ENCODE measurements at regions not wholly inside any gene's neighbourhood (a gene's known extent, or its start where the extent isn't known, plus 50 kb on each side); places are given as distances from the start of the nearest gene placed in this dataset.
A peak's percentile ranks its signal among the peaks of the same experiment; 100 is the strongest.

DNA sequence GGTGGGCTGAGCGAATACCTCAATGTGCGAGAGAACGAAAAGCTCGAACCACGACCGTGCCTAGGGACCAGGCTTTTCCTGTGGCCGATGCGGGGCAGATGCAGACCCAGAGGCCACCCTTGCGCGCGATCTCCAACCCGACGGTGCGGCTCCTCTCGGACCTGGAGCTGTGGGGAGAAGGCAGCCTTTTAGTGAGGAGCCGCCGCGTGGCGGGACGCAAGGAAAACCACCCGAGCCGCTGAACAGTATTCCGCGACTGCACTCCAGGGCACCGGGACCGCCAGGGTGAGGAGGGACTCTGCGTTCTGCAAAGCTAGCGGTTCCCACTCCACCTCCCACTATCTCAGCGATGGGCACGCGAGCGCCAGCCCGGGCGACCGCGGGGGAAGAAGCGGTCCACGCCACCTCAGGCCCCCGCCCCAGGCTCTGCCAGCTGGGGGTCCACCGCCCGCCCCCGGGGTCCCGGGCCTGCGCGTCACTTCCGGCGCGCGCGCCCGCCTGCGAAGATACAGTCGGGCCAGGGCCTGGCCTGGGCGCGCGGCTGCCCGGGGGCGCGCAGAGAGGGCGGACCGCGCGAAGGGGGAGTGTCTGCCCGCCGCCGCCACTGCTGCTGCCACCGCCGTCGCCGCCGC, 66.5 kb upstream of the PRKACB start:
- Mint-ChIP-seq H3K4me3 (ENCODE audit: unreplicated experiment) (peak overlapping the region; percentile 86), H3K9me3 (ENCODE audit: unreplicated experiment) (no peaks in the 10 kb centered on the region), H3K36me3 (ENCODE audit: insufficient read depth, unreplicated experiment) (peaks cover 5% of the 10 kb centered on the region), H3K27me3 (ENCODE audit: insufficient read depth, unreplicated experiment) (no peaks in the 10 kb centered on the region), H3K4me1 (ENCODE audit: insufficient read depth, unreplicated experiment) (peaks cover 11% of the 10 kb centered on the region), H3K27ac (ENCODE audit: low read depth, unreplicated experiment) (peak overlapping the region; percentile 83)
- DNase-seq (ENCODE audit: unreplicated experiment): peak; percentile 65
- intact Hi-C loops (cut with micrococcal nuclease): loop anchor here (2.0 kb wide), 1 partner anchor 45 kb away; no protein-coding TSS in a partner anchor
- TF ChIP-seq, protein P1, sequence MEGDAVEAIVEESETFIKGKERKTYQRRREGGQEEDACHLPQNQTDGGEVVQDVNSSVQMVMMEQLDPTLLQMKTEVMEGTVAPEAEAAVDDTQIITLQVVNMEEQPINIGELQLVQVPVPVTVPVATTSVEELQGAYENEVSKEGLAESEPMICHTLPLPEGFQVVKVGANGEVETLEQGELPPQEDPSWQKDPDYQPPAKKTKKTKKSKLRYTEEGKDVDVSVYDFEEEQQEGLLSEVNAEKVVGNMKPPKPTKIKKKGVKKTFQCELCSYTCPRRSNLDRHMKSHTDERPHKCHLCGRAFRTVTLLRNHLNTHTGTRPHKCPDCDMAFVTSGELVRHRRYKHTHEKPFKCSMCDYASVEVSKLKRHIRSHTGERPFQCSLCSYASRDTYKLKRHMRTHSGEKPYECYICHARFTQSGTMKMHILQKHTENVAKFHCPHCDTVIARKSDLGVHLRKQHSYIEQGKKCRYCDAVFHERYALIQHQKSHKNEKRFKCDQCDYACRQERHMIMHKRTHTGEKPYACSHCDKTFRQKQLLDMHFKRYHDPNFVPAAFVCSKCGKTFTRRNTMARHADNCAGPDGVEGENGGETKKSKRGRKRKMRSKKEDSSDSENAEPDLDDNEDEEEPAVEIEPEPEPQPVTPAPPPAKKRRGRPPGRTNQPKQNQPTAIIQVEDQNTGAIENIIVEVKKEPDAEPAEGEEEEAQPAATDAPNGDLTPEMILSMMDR (IDR thresholded peaks at IDR 0.05; ENCODE audit: unreplicated experiment): no peak
- ChIA-PET POLR2A (interaction anchor here (0.6 to 3.5 kb wide), 9 partner anchors 10 to 486 kb away, joined by 3 to 19 read pairs (median 6); partner anchors contain the start of gene TTLL7), CTCF (interaction anchor here (0.7 to 2.4 kb wide), 5 partner anchors 27 to 1628 kb away, joined by 3 to 10 read pairs (median 3); partner anchors contain the start of gene TTLL7)
- BruUV-seq (replicated peaks): no TSS peak

DNA sequence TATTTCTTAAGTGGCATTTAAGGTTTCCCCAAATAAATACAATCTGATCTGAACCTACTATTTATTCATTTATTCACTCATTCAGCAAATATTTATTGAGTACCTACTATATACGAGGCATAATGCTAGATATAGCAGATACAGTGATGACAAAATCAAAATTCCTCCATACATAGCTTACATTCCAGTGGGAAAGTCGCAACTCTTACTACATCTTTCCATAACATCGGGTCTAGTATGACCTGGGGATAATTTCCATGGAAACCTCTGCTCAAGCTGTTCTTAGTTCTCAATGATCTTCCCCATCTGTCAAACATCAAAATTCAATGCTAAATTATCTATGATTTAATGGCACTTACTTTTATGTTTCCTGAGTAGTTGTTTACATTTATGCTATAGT, 70.8 kb upstream of the PRKACB start:
- no peak for DNase-seq (ENCODE audit: unreplicated experiment)
- TF ChIP-seq, protein P1 (IDR thresholded peaks at IDR 0.05; ENCODE audit: unreplicated experiment): no peak
- no TSS peak for BruUV-seq (replicated peaks)
- no peaks in the 10 kb centered on the region for H3K9me3 Mint-ChIP-seq (ENCODE audit: unreplicated experiment)
- CTCF ChIA-PET: no interaction called here
- no peak overlapping the region for H3K27ac Mint-ChIP-seq (ENCODE audit: low read depth, unreplicated experiment)
- POLR2A ChIA-PET: interaction anchor here (0.6 kb wide), 1 partner anchor 9 kb away, joined by 4 read pairs; no protein-coding TSS in a partner anchor
- H3K4me1 Mint-ChIP-seq (ENCODE audit: insufficient read depth, unreplicated experiment): peaks cover 5% of the 10 kb centered on the region
- H3K36me3 Mint-ChIP-seq (ENCODE audit: insufficient read depth, unreplicated experiment): peaks cover 5% of the 10 kb centered on the region
- no peak overlapping the region for H3K4me3 Mint-ChIP-seq (ENCODE audit: unreplicated experiment)
- H3K27me3 Mint-ChIP-seq (ENCODE audit: insufficient read depth, unreplicated experiment): no peaks in the 10 kb centered on the region
- intact Hi-C loops (cut with micrococcal nuclease): no loop called here

DNA sequence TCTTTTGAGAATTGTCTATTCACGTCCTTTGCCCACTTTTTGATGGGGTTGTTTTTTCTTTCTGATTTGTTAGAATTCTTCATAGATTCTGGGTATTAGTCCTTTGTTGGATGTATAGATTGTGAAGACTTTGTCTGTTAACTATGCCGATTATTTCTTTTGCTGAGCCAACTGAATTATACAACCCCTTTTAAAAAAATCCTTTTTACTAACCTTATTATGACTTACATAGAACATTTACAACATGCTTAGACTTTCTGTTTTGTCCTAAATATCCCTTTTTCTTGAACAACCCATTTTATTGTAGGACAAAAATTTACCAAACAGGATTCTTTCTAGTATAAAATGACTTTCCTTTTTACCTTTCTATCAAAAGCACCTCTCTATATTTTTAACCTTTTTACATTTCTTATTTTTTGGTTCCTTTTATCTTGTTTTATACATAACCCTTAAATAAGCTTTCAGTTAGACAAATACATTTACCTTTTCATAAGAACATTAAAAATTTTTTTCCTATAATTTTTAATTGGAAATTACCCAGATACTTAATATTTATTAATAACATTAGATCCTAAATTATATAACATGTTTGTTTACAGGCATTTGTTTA, 70.4 kb upstream of the TTLL7 start:
- intact Hi-C loops (cut with micrococcal nuclease): no loop called here
- ChIA-PET CTCF (no interaction called here), POLR2A (interaction anchor here (1.1 kb wide), 1 partner anchor 9 kb away, joined by 3 read pairs; no protein-coding TSS in a partner anchor)
- peaks cover 7% of the 10 kb centered on the region for H3K9me3 Mint-ChIP-seq (ENCODE audit: unreplicated experiment)
- no peak overlapping the region for H3K27ac Mint-ChIP-seq (ENCODE audit: low read depth, unreplicated experiment)
- TF ChIP-seq, protein P1 (IDR thresholded peaks at IDR 0.05; ENCODE audit: unreplicated experiment): no peak
- no peaks in the 10 kb centered on the region for H3K36me3 Mint-ChIP-seq (ENCODE audit: insufficient read depth, unreplicated experiment)
- no peaks in the 10 kb centered on the region for H3K4me1 Mint-ChIP-seq (ENCODE audit: insufficient read depth, unreplicated experiment)
- BruUV-seq (replicated peaks): no TSS peak
- DNase-seq (ENCODE audit: unreplicated experiment): peak; percentile 24
- no peaks in the 10 kb centered on the region for H3K27me3 Mint-ChIP-seq (ENCODE audit: insufficient read depth, unreplicated experiment)
- no peak overlapping the region for H3K4me3 Mint-ChIP-seq (ENCODE audit: unreplicated experiment)

DNA sequence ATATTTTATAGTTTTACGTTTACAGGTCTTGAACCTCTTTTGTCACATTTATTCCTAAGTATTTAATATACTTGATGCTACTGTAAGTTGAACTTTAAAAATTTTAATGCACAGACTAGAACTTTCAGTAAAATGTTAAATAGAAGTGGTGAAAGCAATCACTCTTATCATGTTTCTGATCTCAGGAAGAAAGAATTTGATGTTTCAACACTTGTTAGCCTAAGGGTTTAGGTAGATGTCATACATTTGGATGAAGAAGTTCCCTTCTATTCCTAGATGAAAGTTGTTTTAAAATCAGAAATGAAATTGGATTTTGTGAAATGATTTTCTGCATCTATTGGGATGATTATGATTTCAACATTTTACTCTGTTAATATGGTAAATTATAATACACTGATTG, 63.6 kb upstream of the TTLL7 start:
- Mint-ChIP-seq H3K27me3 (ENCODE audit: insufficient read depth, unreplicated experiment) (no peaks in the 10 kb centered on the region), H3K4me1 (ENCODE audit: insufficient read depth, unreplicated experiment) (no peaks in the 10 kb centered on the region), H3K9me3 (ENCODE audit: unreplicated experiment) (peaks cover under 1% of the 10 kb centered on the region), H3K27ac (ENCODE audit: low read depth, unreplicated experiment) (no peak overlapping the region), H3K36me3 (ENCODE audit: insufficient read depth, unreplicated experiment) (no peaks in the 10 kb centered on the region), H3K4me3 (ENCODE audit: unreplicated experiment) (no peak overlapping the region)
- POLR2A ChIA-PET: interaction anchor here (0.7 kb wide), 1 partner anchor 172 kb away, joined by 4 read pairs; no protein-coding TSS in a partner anchor
- DNase-seq (ENCODE audit: unreplicated experiment): no peak
- CTCF ChIA-PET: no interaction called here
- BruUV-seq (replicated peaks): no TSS peak
- TF ChIP-seq, protein P1 (IDR thresholded peaks at IDR 0.05; ENCODE audit: unreplicated experiment): no peak
- intact Hi-C loops (cut with micrococcal nuclease): no loop called here
